ENCODE measurements at regions not wholly inside any gene's neighbourhood (a gene's known extent, or its start where the extent isn't known, plus 50 kb on each side); places are given as distances from the start of the nearest gene placed in this dataset.
"Not testable (repeated sequence)": the region's sequence is repeated elsewhere in the genome, so short reads cannot be mapped to it uniquely, and the experiment has no call there.

DNA sequence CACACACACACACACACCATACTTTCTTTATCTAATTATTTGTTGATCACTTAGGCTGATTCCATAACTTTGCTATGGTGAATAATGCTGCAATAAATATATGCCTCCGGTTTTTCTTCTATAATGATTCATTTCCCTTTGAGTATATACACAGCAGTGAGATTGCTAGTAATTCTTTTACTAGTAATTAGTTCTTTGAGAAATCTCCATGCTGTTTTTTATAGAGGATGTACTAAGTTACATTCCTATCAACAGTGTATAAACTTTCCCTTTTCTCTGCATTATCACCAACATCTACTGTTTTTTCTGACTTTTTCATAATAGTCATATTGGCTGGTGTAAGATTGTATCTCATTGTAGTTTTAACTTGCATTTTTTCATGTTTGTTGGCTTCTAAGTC lies 1405.1 kb downstream of the PCDH9 start:
- H3K9ac ChIP-seq: no peak overlapping the region
- no peaks in the 10 kb centered on the region; a peak in 1 of 22 replicates for H4K20me1 ChIP-seq
- no peak overlapping the region for H3K4me2 ChIP-seq
- no peak overlapping the region for H3K27ac ChIP-seq
- no peaks in the 10 kb centered on the region for H3K4me1 ChIP-seq
- 0 out of 22 replicates have a peak, but pooled peaks cover 0 to 4% (median 0%) of the 10 kb centered on the region in 11 experiments for H3K9me3 ChIP-seq (replicated peaks in 1 of 11)
- H3K36me3 ChIP-seq: no peaks in the 10 kb centered on the region
- no peaks in the 10 kb centered on the region for H3K27me3 ChIP-seq
- TF ChIP-seq Cebpa-rat (IDR thresholded peaks at IDR 0.05): no peak
- no peak overlapping the region for H3K4me3 ChIP-seq

DNA sequence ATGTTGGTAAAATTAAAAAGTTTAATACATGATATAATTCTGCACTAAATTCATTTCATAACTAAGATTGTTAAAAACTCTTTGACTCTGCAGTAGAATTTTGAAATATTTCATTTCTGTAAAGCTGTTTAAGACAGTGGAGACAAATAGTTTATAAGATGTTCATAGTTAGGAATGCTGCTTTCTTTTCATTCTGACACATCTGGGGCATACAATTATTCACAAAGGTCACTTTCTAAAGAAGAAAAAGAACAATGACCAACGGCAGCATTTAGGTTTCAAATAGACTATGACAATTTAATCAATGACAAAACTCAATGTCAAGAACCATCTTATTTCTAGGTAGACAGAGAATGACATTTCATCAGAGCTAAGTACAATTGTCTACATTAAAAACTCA lies 1422.1 kb downstream of the PCDH9 start:
- H3K4me2 ChIP-seq: no peak overlapping the region
- H3K4me3 ChIP-seq: no peak overlapping the region
- H4K20me1 ChIP-seq: no peaks in the 10 kb centered on the region
- H3K9me3 ChIP-seq (replicated peaks in 1 of 11): peaks cover 0 to 8% (median 5%) of the 10 kb centered on the region in 11 experiments; a peak in 12 of 22 replicates
- H3K36me3 ChIP-seq: no peaks in the 10 kb centered on the region
- H3K4me1 ChIP-seq: no peaks in the 10 kb centered on the region
- no peak overlapping the region for H3K27ac ChIP-seq
- H3K9ac ChIP-seq: no peak overlapping the region
- TF ChIP-seq Cebpa-rat (IDR thresholded peaks at IDR 0.05): no peak
- no peaks in the 10 kb centered on the region for H3K27me3 ChIP-seq

DNA sequence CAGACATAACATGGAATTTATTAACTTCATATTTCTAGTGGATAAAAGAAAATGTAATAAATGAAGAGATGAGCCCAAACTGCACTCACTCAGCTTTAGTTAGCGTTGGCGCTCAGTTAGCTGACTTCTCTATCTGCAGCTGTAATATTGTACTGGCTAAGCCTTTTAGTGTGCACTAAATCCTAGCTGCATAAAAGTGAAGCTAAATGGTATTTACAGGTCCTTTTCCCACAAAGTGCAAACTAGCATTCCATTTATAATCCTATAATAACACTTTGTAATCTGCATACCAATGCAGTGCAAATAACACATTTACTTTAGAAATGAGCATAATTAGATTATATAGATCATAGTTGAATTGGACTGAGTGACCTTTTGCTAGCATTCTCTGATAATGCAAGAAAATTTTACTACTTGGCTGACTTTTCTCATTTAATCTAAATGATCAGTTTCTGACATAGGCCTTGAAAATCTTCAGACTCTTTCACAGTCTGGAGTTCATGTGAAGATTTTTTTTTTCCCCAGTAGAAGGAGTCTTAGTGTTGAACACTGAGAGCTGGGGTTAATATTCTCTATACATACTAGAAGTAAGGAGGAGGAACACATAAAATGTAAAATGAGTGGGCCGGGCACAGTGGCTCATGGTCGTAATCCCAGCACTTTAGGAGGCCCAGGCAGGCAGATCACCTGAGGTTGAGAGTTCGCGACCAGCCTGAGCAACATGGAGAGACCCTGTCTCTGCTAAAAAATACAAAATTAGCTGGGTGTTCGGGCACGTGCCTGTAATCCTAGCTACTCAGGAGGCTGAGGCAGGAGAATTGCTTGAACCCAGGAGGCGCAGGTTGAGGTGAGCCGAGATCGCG lies 1426.4 kb downstream of the PCDH9 start:
- no peak overlapping the region for H3K4me3 ChIP-seq
- no peak overlapping the region for H3K4me2 ChIP-seq
- no peaks in the 10 kb centered on the region for H3K36me3 ChIP-seq
- no peak overlapping the region for H3K27ac ChIP-seq
- H3K9me3 ChIP-seq (replicated peaks in 1 of 11): no peaks in the 10 kb centered on the region
- H3K27me3 ChIP-seq: no peaks in the 10 kb centered on the region
- H3K9ac ChIP-seq: no peak overlapping the region
- H3K4me1 ChIP-seq: no peaks in the 10 kb centered on the region
- no peaks in the 10 kb centered on the region for H4K20me1 ChIP-seq
- no peak for TF ChIP-seq Cebpa-rat (IDR thresholded peaks at IDR 0.05)

DNA sequence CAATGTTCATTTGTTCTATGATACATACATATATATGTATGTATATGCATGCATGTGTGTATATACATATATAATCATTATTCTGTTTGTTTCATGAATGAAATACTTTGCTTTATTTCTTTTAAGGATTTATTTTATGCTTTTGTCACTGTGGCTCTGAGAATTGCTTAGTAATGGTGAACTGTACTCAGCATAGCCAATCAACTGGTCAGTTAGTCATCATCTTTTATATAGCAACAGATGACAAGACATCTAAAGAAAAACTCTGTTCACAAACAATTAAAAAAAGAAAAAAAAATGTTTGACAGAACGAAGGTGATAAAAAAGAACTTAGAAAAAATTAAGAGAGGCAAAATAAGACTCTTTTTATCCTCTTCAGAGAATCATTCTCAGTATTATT lies 1440.3 kb downstream of the PCDH9 start:
- Histone ChIP-seq H3K4me2 (no peak overlapping the region), H4K20me1 (no peaks in the 10 kb centered on the region), H3K27ac (no peak overlapping the region), H3K9me3 (replicated peaks in 1 of 11) (no peaks in the 10 kb centered on the region), H3K4me1 (no peaks in the 10 kb centered on the region), H3K36me3 (no peaks in the 10 kb centered on the region), H3K27me3 (no peaks in the 10 kb centered on the region), H3K9ac (no peak overlapping the region), H3K4me3 (no peak overlapping the region)
- TF ChIP-seq Cebpa-rat (IDR thresholded peaks at IDR 0.05): no peak

DNA sequence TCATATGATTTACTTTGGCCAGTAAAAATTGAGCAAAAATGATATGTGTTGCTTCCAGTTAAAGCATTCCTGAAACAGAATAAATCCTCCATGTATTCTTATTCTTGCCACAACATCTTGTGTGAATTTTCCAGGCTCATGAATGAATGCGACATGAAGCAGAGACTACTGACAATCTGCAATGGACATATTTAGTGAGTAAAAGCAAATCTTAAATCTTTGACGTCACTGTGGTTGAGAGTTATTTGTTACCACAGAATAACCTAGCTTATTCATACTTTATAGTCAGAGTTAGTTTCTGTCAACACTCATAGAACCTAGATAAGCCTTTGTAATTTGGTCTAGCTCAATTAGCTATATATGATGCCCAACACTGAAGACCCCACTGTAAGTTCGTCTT lies 1443.1 kb downstream of the PCDH9 start:
- TF ChIP-seq Cebpa-rat (IDR thresholded peaks at IDR 0.05): no peak
- no peaks in the 10 kb centered on the region for H3K4me1 ChIP-seq

DNA sequence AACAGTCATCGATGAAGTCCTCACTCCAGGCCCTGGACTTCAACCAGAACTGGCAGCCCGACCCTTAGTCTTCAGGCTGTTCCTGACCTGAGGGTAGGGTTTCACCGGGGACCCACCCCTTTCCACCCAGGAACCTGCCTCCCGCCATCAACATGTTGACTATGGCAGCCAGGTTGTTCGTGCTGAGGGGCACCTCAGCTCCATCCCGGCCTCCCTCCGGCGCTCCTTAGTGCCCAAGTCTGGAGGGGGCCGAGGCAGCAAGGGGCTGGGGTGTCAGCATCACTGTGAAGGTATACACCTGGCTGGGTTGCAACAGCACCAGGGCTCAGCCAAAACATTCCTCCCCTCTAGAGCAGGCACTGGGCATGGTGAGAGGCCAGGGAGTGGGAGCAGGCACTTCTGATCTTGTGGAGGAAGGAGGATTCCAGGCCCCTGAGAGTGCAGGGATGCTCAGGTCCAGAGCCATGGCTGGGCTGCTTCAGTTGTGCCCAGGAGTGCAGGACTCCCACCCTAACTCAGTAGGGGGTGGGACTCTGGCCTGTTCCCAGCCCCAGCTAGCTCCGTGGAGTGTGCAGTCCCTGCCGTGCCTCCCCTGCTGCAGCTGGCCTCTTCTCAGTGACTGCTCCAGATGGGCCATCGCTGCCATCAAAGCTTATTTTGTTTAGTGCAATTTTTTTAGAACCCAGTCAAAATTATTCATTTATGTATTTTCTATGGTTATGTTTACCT lies 1445.9 kb downstream of the PCDH9 start:
- Histone ChIP-seq H3K4me1 (no peaks in the 10 kb centered on the region), H4K20me1 (no peaks in the 10 kb centered on the region)

More for the DNA sequence above, 1443.1 kb downstream of the PCDH9 start:
- Histone ChIP-seq H3K36me3 (no peaks in the 10 kb centered on the region), H3K27me3 (no peaks in the 10 kb centered on the region), H3K9me3 (replicated peaks in 1 of 11) (no peaks in the 10 kb centered on the region), H3K9ac (no peak overlapping the region), H4K20me1 (no peaks in the 10 kb centered on the region), H3K4me2 (no peak overlapping the region), H3K27ac (no peak overlapping the region), H3K4me3 (no peak overlapping the region)

DNA sequence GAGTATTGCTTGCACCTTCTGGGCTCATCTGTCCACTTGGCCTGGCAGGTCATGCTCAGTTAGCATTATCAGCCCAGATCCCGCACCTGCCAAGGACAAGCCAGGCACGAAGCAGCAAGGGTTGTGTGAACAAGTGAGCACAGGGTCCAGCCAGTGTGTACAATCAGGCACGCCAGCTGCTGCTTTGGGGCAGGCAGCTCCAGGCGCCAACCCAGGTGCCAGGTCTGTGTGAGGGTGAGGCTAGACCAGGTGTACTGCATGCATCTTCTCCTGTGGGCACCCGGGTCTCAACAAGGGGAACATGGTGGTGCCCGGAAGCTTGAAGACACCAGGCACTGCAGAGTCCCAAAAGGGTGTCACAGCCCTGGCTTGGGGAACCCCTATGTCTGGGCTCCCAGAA lies 1446.8 kb downstream of the PCDH9 start:
- H4K20me1 ChIP-seq: no peaks in the 10 kb centered on the region
- H3K36me3 ChIP-seq: no peaks in the 10 kb centered on the region
- no peak overlapping the region for H3K27ac ChIP-seq
- no peaks in the 10 kb centered on the region for H3K9me3 ChIP-seq (replicated peaks in 1 of 11)
- H3K4me3 ChIP-seq: no peak overlapping the region
- no peaks in the 10 kb centered on the region for H3K27me3 ChIP-seq
- no peaks in the 10 kb centered on the region for H3K4me1 ChIP-seq
- no peak overlapping the region for H3K4me2 ChIP-seq
- no peak for TF ChIP-seq Cebpa-rat (IDR thresholded peaks at IDR 0.05)
- no peak overlapping the region for H3K9ac ChIP-seq

More for the DNA sequence above, 1445.9 kb downstream of the PCDH9 start:
- no peaks in the 10 kb centered on the region for H3K36me3 ChIP-seq
- H3K9me3 ChIP-seq (replicated peaks in 1 of 11): no peaks in the 10 kb centered on the region
- H3K27ac ChIP-seq: no peak overlapping the region
- H3K4me3 ChIP-seq: no peak overlapping the region
- no peaks in the 10 kb centered on the region for H3K27me3 ChIP-seq
- no peak overlapping the region for H3K9ac ChIP-seq
- H3K4me2 ChIP-seq: no peak overlapping the region
- no peak for TF ChIP-seq Cebpa-rat (IDR thresholded peaks at IDR 0.05)

DNA sequence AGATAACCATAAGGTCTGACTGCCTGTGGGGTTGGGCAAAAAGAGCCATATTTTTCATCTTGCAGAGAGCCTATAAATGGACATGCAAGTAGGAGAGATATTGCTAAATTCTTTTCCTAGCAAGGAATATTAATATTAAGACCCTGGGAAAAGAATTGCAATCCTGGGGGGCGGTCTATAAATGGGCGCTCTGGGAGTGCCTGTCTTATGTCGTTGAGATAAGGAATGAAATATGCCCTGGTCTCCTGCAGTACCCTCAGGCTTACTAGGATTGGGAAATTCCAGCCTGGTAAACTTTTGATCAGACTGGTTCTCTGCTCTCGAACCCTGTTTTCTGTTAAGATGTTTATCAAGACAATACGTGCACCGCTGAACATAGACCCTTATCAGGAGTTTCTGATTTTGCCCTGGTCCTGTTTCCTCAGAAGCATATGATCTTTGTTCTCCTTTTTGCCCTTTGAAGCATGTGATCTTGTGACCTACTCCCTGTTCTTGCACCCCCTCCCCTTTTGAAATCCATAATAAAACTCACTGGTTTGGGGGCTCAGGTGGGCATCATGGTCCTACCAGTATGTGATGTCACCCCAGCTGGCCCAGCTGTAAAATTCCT lies 1458.3 kb downstream of the PCDH9 start:
- H4K20me1 ChIP-seq, H3K36me3 ChIP-seq, H3K4me1 ChIP-seq, H3K9ac ChIP-seq, H3K27ac ChIP-seq, H3K4me2 ChIP-seq, H3K4me3 ChIP-seq, H3K27me3 ChIP-seq: not testable (repeated sequence)
- peaks cover 19 to 27% (median 22%) of the 10 kb centered on the region in 11 experiments for H3K9me3 ChIP-seq (replicated peaks in 1 of 11)

DNA sequence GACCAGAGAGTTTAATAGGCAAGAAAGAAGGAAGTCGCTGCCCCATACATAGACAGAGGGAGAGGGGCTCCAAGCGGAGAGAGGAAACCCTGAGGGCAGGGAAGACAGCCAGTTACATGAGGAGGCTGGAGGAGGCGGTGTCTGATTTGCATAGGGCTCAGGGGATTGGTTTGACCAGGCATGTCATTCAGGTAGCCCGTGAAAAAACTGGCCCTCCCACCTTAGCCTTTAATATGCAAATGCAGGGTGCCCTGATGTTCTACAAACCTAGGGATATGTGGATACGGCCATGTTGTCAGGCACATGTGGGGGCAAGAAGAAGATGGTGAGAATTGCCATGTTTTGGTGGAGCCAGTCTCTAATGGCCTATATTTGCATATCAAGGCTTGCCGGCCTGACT lies 1461.6 kb downstream of the PCDH9 start:
- peaks cover 0 to 5% (median 0%) of the 10 kb centered on the region in 11 experiments; a peak in 2 of 22 replicates for H3K36me3 ChIP-seq
- peaks cover 19 to 27% (median 22%) of the 10 kb centered on the region in 11 experiments for H3K9me3 ChIP-seq (replicated peaks in 1 of 11)
- H3K27ac ChIP-seq: no peak overlapping the region
- no peaks in the 10 kb centered on the region for H4K20me1 ChIP-seq
- no peak overlapping the region for H3K4me3 ChIP-seq
- H3K4me1 ChIP-seq: no peaks in the 10 kb centered on the region
- no peaks in the 10 kb centered on the region for H3K27me3 ChIP-seq
- no peak overlapping the region for H3K4me2 ChIP-seq
- no peak for TF ChIP-seq Cebpa-rat (IDR thresholded peaks at IDR 0.05)
- no peak overlapping the region for H3K9ac ChIP-seq
